ENCODE measurements at regions not wholly inside any gene's neighbourhood (a gene's known extent, or its start where the extent isn't known, plus 50 kb on each side); places are given as distances from the start of the nearest gene placed in this dataset.
"Not testable (repeated sequence)": the region's sequence is repeated elsewhere in the genome, so short reads cannot be mapped to it uniquely, and the experiment has no call there.

DNA sequence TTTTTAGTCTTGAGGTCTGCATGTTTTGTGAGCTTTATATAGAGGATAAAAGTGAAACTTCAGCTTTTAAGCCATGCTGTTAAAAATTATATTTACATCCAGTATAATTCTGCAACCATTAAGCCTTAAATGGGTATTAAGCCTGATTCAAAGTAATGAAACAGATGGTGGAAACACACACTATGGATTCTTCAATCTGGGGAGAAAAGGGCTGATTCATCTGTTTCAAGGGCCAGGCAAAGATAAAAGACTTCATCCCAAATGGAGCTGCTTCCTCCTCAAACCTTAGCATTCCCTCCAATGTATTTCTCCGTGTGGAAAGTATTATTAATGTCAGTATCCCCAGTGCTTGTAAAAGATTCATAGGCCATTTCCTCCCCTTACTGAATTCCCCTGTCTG is 367.4 kb upstream of the ZFHX3 start:
- no peak for DNase-seq (ENCODE audit: low read depth)

DNA sequence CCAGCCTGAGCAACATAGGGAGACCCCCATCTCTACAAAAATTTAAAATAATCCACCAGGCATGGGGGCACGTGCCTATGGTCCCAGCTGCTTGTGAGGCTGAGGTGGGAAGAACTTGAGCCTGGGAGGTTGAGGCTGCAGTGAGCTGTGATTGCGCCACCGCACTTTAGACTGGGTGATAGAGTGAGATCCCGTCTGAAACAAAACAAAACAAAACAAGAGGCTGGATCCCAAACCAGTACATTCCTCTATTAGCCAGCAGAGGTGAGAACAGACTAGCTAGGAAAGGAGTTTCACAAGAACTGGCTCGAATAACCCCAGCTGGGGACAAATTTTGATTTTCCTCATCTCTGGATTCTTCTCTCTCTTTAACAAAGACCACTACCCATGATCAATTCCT is 366.7 kb upstream of the ZFHX3 start:
- no peak for DNase-seq (ENCODE audit: low read depth)

DNA sequence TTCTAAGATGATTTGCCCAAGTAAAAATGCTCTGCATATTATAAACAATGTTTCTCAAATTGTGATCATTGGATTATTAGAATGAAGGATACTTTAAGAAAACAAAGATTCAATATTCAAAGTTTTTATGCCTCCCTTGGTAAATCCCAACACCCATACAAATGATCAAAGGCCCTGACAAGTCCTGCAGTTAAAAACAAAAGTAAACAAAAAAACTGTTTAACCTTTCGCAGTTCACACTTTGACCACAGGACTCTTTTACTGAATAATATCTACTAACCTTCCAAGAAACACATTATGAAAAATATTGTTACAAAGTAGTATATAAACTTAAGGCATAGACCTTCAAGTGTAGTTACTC is 365.9 kb upstream of the ZFHX3 start:
- DNase-seq (ENCODE audit: low read depth): no peak

DNA sequence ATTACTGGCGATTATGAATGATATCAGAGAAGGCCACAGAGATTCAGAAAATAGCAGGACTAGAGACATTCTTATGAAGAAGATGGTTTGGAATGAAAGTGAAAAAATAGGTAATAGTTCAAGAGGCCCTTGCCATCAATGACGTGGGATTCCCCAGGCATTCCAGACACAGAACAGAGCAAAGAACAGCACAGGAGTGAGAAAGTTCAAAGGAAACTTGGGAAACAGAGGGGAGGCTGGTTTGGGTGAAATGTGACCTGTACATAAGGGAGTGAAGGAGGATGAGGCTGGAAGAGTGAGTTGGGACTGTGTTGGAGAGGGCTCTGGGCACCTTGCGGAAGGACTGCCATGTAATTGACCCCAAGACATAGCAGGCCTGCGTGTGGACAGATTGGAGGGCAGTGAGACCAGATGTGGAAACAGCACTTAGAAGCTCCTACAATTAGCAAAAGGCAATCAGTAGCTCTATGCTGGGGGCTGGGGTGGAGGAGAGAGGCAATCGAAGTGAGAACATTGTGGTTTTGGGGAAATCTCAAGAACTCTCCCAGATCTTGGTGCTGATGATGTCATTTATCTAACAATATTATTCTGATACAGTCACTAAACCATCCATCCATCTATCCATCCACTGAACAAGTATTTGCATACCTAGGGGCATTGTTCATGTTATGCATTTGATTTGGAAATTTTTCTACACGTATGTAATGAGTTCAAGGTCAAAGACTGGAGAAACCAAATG is 365.3 kb upstream of the ZFHX3 start:
- no peak for DNase-seq (ENCODE audit: low read depth)

DNA sequence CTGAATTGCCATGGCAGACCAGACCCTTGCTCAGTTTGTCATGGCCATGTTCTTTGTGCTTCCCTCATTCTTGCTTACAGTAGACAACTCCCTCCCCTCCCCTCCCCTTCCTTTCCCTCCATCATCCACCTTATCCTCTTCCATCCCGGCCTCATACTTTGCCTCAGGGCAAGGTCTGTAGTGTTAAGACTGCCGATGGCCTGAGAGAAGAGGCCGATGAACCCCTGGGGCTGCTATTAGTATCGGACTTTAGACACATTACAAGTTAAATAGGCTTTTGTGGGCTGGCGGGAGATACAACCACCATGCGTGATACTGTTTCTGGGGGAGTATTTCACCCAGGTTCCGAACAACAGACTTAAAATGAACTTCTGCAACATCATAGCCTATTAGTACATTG is 364.5 kb upstream of the ZFHX3 start:
- no peak for DNase-seq (ENCODE audit: low read depth)

DNA sequence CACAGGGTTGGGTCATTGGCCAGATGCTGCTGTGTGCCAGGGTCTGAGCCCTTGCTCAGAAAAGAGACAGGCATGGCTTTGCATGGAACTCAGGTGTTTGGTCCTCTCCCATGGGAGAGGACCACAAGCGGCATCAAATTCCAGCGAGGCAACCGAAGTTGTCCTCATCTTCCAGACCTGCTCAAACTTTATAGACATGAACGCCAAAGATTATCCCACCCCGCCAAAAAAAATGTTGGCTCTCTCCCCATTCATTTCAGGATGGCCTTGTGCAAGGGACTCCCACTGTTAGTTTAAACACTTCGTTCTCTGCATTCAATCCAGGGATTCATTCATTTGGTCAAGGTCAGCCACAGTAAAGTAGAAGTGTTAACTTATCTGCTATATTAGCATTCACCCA is 360.8 kb upstream of the ZFHX3 start:
- no peak for DNase-seq (ENCODE audit: low read depth)

DNA sequence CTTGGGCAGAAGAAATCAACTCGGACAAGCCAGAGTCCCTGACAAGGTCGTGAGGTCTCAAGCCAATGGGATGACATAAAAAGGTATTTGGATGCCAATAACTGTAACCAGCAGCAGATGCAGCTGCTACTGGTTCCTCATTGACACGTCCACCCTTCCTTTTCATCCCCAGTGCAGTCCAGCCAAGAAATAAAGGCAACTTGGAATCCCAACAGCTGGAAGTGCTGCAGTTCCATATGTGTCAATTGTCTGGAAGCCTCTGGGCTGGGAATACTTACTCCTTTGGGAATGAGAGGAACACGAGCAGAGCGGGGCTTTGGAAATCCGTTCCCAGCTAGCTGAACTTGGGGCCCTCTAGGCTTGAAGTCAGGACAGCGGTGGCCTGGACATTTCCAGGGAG is 360.4 kb upstream of the ZFHX3 start:
- DNase-seq (ENCODE audit: low read depth): no peak

DNA sequence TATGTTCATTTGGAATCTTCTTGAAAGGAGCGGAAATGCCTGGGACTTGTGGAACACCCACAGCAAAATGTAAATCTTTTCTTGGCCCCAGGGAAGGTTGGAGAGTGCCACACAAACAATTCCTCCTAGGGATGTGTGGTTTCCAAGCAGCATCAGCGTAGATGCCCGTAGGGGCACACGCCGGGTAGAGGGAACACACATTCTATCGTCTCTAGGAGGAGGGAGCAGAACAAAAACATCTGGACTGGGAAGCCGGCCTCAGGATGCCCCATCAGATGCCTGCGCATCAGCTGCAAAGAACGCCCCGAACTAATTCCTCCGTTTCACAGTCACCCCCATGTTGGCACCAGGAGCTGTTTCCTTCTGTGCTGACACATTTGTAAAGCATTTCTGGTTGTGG is 357.9 kb upstream of the ZFHX3 start:
- DNase-seq (ENCODE audit: low read depth): no peak

DNA sequence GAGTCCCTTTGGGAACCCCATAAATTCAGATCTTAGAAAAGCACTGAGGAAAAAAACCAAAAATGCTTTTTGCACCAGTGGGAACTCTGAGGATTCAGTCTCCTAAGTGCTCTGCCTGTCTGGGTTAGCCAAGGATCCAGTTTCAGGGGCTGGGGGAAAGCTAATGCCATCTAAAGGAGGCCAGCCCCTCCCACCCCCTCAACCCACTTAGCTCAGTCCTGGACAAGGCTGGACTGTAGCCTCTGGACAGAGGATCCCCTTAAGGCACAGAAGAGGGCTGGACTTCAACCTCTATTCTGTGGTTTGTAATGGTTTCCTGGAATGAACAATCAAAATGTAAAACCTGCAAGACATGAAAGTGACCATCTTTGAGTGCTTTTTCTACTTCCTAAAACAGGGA is 356.1 kb upstream of the ZFHX3 start:
- DNase-seq (ENCODE audit: low read depth): no peak

DNA sequence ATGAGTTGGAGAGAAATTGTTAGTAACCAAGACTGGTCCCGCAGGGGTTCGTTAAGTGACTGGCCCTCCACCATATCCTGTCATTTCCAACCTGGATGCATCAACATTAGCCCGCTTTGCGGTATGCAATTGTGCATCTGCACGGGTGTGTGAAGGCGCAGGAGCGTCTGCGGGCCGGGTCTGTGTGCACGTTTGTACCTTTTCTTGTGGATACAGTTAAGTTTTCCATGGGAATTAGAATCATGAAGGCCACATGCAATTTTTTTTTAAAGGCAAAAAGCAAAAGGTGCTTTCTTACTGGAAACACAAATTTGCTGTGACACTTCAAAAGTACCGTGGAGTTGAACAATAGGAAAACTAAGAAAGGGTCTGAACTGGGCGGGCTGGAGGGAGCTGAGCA is 355.4 kb upstream of the ZFHX3 start:
- no peak for DNase-seq (ENCODE audit: low read depth)

DNA sequence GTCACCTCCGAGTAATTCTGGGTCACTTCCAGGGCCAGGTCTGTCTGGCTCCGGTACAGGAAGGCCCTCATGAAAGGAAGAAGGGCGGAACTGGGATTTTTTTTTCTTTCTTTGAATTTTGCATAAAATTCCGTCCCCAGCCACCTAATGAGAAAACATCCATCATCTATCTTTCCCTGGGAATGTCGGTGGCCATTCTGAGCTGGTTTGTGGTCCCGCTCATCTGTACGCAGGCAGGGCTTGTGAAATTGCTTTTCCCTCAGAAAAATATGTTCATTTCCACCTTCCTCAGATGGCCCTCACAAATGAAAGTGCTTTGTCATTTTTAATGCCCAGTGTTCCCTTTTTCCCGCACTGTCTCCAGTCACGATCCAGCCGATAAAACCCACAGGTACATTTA is 353.0 kb upstream of the ZFHX3 start:
- DNase-seq (ENCODE audit: low read depth): no peak

DNA sequence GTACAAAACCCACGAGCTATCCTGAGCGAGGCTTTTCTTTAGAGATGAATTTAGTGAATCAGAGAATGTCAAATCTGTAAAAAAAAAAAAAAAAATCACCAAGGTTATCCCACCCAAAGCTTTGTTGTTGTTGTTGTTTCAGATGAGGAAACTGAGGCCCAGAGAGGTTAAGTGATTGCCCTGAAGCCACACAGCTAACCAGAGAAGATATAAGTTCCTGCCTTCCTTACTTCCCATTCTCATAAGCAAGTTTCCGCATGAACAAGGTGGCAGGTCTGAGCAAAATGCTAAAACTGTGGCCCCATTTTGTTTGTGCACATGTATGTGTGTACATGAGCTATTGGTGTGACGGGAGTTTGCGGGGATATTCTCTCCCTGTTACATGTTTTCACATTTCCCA is 352.1 kb upstream of the ZFHX3 start:
- DNase-seq (ENCODE audit: low read depth): no peak

DNA sequence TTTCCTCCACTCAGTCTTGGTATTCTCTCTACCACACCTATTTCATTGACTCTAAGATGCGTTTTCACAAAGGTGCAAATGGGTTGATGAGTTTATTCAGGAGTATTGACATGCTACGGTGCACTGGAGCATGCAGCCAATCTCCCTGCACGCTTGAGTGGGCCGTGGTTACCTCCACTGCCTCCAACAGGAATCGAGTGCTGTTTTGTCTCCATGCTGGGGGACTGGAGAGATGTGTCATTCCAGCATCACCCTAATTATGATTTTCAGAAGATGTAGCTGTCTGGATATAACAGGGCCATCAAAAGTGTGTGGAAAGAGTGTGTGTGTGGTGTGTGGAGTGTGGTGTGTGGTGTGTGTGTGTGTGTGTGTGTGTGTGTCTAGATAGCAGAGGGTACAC is 351.6 kb upstream of the ZFHX3 start:
- no peak for DNase-seq (ENCODE audit: low read depth)

DNA sequence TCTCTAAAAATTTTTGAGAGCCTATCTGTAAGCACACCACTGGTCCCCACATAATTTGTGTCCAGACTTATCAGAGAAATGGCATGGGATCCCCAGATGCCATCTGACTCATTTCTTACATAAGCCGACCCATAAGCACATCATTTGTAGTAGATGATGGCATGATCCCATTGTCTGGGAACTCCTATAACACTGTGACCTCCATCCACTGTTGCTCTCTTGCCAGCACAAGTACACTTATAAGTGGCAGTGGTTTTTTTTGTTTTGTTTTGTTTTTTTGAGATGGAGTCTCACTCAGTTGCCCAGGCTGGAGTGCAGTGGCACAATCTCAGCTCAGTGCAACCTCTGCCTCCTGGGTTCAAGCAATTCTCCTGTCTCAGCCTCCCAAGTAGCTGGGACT is 350.7 kb upstream of the ZFHX3 start:
- DNase-seq (ENCODE audit: low read depth): not testable (repeated sequence)

DNA sequence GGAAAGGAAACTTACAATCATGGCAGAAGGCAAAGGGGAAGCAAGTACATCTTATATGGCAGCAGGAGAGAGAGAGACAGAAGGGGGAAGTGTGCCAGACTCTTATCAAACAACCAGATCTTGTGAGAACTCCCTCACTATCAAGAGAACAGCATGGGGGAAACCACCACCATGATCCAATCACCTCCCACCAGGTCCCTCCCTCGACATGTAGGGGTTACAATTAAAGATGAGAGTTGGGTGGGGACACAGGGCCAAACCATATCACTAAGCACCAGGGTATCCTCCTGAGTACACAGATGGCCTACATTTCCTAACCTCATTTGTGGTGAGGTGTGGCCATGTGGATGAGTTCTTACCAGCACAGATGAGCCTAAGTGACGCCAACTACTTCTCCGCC is 348.6 kb upstream of the ZFHX3 start:
- DNase-seq (ENCODE audit: low read depth): no peak

DNA sequence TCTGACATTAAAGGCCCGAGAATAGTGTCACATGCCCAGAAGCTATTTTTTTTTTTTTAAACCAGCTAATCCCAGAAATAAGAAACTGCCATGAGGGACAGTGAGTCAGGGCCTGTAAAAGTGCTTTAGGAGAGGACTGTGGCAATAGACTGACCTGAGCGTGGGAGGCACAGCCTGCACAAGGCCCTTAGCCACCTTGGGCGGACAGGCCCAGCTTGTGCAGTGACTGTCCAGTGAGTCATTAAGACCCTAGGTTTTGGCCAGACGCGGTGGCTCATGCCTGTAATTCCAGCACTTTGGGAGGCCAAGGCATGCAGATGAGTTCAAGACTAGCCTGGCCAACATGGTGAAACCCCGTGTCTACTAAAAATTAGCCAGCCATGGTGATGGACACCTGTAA is 343.0 kb upstream of the ZFHX3 start:
- DNase-seq (ENCODE audit: low read depth): no peak

DNA sequence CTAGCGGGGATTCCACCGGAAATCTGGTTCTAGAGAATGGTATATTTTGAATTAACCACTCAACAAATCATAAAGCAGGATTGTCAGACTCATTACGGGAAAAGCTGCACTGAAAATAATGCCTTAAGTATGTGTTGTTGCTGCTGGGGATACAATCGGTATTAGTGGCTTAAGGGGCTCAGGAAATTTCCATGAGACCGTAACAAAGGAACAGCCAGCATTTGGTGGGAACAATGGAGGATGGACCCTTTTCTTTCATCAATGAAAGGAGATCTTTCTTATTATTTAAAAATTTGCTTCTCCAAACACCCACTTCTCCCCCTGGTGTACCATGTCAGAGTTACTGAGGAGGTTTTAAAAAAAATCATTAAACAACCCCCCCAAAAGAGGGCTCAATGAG is 342.6 kb upstream of the ZFHX3 start:
- DNase-seq (ENCODE audit: low read depth): no peak

DNA sequence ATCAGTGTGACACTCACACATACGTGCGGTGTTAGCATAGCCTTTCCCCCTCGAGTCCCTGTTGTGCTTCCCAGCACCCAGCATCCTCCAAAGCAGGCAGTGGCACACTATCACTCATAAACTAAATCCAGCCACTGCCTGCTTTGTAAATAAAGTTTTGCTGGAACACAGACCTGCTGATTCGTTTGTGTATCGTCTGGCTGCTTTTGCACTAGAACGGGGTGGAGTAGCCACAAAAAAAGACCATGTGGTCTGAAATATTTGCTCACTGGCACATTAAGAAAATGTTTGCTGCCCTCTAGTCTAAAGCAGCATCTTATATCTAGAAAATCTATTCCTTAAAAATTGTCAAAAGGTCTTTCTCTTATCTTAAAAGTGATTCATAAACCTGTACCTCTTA is 341.2 kb upstream of the ZFHX3 start:
- DNase-seq (ENCODE audit: low read depth): no peak

DNA sequence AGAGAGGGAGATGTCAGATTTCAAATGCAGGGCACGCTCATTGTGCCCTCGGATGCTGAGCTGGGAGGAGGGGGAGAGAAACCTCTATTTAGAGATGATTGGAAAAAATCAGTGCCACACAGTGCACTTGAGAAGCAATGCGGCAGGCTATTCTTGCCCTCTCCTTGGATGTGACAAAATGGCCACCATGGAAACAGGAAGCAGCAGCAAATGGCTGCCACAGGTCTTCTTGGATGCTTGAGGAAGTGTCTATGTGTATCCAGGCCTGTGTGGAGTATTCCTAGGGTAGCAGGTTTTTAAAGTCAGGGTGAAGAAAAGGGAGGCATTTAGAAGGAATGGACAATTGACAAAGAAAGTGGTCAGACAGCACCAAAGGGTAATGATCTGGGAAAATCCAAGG is 340.1 kb upstream of the ZFHX3 start:
- no peak for DNase-seq (ENCODE audit: low read depth)

DNA sequence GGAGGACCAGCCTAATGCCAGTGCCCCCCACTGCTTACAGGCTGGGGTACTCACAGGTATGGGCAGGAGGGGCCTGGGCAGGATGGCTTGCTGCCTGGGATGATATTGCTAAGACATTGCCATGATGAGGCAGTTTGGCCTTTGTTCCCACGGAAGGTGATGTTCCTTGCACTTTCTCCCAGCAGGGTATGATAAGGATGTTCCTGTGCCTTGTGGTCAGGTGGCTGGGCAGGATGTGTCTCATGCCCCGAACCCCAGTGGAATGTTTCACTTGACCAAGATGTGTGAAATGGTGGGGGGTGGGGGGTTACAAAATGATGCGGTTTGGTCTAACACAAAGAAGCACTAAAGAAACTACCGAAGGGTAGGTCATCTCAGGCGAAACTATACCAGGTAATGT is 337.8 kb upstream of the ZFHX3 start:
- DNase-seq (ENCODE audit: low read depth): no peak

DNA sequence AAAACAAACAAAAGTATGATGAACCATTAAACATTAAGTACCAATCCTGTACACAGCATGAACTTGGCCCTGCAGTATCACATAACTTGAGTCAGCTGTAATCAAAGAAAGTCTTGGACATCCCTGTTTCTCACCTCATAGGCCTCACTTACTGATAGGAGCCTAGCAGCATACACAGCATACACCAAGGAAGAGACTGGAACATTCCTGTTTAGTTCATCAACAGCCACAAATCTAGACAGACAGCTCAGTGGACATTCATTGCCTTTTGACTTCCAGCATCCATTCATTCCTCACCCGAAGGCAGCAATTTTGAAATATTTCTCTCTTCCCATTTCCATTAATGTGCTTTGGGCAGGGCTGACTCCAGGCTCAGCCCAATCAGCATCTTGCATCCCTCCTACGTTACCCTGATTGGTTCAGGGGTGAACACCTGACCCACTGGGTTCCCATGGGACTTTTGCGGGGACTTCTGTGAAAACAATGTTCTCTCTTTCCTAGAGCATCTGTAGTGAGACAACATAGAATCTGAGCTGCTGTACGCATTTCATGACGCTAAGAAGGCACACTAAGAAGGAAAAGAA is 336.7 kb upstream of the ZFHX3 start:
- DNase-seq (ENCODE audit: low read depth): no peak

DNA sequence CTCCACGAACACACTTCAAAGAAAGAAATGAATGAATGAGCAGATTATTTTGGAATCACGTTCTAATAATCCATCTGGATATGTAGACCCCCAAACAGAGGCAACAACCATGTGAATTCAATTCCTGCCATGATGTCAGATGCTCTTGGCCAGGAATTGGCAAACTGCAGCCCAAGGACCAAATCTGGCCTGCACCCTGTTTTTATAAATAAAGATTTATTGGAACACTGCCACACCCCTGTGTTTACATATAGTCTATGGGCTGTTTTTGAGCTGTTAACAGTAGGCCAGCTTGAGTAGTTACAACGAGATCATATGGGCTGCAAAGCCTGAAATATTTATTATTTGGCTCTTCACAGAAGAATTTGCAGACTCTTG is 336.0 kb upstream of the ZFHX3 start:
- DNase-seq (ENCODE audit: low read depth): no peak

DNA sequence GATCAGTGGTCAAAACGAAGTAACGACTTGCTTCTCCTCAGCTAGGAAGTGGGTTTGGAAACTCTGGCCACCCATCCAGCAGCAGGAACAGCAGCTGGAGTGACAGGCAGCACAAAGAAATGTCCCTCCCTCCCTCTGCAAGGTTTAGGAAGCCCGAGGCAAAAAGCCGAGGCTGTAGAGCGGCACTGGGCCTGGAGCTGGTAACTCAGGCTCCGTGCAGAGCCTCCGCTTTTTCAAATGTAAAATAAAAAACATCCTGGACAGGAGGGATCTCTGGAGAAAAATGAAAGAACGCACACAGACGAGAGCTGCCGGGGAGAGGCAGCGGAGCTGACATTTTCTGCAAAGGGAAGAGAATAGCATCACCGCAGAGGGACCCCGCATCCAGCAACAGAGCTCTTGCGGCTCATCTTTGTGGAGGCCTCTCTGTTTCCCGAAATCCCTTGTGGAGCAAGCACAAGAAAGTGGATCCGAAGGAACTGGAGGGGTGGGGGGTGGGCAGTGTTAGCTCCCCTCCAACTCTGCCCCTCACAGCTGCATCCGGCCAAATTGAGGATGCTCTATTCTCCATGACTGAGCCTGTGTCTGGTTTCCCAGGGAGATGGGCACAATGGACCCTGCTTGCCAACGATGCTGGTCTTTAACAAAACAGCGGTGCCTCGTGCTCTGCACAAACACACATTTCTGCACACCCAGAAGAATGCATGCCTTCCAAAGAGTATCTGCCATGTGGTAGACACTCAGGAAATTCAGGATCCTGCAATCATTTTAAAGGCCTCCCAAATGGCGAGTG is 335.5 kb upstream of the ZFHX3 start:
- DNase-seq (ENCODE audit: low read depth): no peak
